Muscle of leg (tissue), 3 donors: ENCODE measurements at regions not wholly inside any gene's neighbourhood (a gene's known extent, or its start where the extent isn't known, plus 50 kb on each side); places are given as distances from the start of the nearest gene placed in this dataset.

Source experiments
- DNase-seq: peaks from one replicate; pipeline ENCODE4 v3.0.0; 2013
- H3K27ac ChIP-seq: one replicate; pipeline ENCODE4 v1.5.1; 2013; ENCODE audit warnings: mild to moderate bottlenecking, low read length, control low read depth
- H3K27me3 ChIP-seq: one replicate; pipeline ENCODE4 v1.6.1; 2013; ENCODE audit warnings: low read length; ENCODE audit not compliant: control insufficient read depth, insufficient read depth
- H3K36me3 ChIP-seq: one replicate; pipeline ENCODE4 v1.6.1; 2013; ENCODE audit warnings: low read length; ENCODE audit not compliant: control insufficient read depth, insufficient read depth
- H3K4me1 ChIP-seq: one replicate; pipeline ENCODE4 v1.6.1; 2013; ENCODE audit warnings: low read length; ENCODE audit not compliant: control insufficient read depth, insufficient read depth
- H3K4me3 ChIP-seq: one replicate; pipeline ENCODE4 v1.5.1; 2013; ENCODE audit warnings: low read length, control low read depth
- H3K9me3 ChIP-seq: replicated peaks from 2 replicates; pipeline ENCODE4 v1.6.1; 2013; ENCODE audit warnings: low read depth, low read length; ENCODE audit not compliant: control insufficient read depth
- WGBS: methylation state at CpG from one replicate; pipeline ENCODE4 v1.1.5; 2013; ENCODE audit warnings: missing lambda C conversion rate; ENCODE audit not compliant: insufficient coverage; 5-methylcytosine and 5-hydroxymethylcytosine counted together

DNA sequence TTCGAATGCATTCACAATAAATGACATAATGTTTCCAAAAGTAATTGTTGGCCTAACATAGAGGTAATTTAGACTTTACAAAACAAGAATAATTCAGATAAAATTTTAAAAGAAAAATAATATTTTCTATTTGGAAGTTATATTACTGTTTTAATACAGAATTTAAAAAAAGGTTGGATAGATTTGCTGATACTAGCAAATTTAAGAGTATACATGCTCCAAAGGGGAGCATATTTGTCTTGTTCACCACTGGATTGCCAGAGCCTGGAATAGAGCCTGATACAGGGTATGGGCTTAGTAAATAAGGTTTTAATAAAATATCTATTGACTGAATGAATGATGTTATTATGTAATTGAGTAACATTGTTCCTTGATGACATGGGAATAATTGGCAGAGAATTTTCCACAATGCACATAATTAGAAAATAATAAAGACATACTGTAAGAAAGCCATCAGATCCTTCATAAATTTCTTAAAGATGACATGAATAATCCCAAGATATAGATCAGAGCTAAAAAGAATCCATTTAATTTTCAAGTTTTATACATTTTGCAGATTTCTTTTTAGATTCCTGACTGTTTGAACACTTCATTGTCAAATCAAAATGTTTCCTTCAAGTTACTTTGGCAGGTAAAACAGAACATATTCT, 305.3 kb downstream of the SLC6A15 start:
- Histone ChIP-seq H3K27me3 (no peaks in the 10 kb centered on the region), H3K4me1 (no peaks in the 10 kb centered on the region), H3K36me3 (no peaks in the 10 kb centered on the region), H3K27ac (no peak overlapping the region), H3K4me3 (no peak overlapping the region), H3K9me3 (no peaks in the 10 kb centered on the region)
- DNase-seq, result peak; percentile 70
- no CpG with 5 or more reads among the region's 1 CpG for WGBS

DNA sequence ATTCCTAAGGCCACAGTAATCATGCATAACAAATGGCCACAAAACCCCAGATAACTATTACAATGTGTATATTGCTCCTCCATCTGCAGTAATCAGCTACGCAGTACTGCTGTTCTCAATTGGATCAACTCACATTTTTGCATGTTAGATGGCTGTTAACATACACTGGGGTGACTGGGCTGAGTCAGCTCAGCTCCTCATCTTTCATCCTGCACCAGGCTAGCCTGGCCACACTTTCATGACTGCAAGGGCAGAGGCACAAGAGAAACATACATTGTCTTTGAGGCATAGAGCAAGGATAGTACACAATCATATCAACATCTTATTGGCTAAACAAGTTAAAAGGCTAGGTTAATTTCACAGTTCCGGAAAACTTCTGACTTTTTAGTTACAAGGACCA, 306.6 kb downstream of the SLC6A15 start:
- H3K27me3 ChIP-seq, result no peaks in the 10 kb centered on the region
- H3K9me3 ChIP-seq, result no peaks in the 10 kb centered on the region
- H3K4me1 ChIP-seq, result no peaks in the 10 kb centered on the region
- H3K27ac ChIP-seq, result no peak overlapping the region
- no peak for DNase-seq
- no peaks in the 10 kb centered on the region for H3K36me3 ChIP-seq
- WGBS, result 100% methylated on average over 1 of the region's 2 CpGs
- no peak overlapping the region for H3K4me3 ChIP-seq

DNA sequence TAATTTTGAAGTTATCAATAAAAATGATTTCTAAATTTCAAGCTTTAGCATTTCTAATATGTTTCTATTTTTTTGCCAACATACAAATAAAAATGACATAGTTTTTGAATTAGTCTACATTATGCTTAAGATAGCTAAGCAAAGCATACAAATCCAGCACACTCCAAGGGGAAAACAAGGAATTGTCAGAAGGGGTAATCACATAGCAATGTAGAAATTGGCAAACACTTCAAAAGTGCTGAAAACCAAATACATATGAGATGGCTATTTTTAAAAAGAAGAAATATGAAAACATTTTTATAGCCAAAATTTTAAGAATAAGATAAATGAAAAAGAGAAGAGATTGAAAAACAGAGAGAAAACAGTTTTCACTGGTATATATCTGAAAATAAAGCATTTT, 308.0 kb downstream of the SLC6A15 start:
- Histone ChIP-seq H3K27ac (no peak overlapping the region), H3K36me3 (no peaks in the 10 kb centered on the region), H3K4me3 (no peak overlapping the region), H3K9me3 (no peaks in the 10 kb centered on the region), H3K27me3 (no peaks in the 10 kb centered on the region), H3K4me1 (no peaks in the 10 kb centered on the region)
- DNase-seq, result peak; percentile 92

DNA sequence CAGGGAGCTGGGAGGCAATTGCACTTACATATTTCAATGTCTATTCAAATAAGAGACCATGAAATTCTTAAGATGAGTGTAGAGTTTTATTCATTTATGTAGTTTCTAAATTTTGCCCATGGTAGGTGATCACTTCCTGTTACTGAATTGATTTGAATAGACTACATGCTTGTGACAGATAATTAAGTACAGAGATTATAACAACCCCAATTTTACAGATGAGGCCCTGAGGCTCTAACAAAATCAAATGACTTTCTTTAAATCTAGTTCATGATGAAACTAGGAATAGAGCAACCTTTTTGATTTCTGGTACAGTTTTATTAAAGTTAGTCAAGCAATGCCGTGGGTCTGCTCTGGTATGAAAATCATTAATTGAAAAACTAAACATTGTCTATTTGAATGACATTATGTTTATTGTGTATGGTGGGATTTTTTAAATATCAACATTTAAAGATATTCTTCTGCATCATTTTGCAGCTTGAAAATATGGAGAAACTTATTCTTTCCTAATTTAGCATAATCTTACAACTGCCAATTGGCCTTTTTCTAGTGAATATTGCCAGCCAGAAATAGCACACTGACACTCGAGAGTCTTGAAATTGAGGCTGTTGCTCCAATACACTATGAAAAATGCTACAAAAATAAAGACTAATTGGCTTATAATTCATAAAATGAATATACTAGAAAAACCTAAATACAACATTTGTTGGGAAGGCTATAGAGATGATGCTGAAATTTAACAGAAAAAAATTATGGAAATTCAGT, 308.9 kb downstream of the SLC6A15 start:
- WGBS, result no CpG with 5 or more reads among the region's 2 CpGs
- DNase-seq, result peak; percentile 57
- Histone ChIP-seq H3K4me1 (no peaks in the 10 kb centered on the region), H3K9me3 (no peaks in the 10 kb centered on the region), H3K27ac (no peak overlapping the region), H3K36me3 (no peaks in the 10 kb centered on the region), H3K27me3 (no peaks in the 10 kb centered on the region), H3K4me3 (no peak overlapping the region)

DNA sequence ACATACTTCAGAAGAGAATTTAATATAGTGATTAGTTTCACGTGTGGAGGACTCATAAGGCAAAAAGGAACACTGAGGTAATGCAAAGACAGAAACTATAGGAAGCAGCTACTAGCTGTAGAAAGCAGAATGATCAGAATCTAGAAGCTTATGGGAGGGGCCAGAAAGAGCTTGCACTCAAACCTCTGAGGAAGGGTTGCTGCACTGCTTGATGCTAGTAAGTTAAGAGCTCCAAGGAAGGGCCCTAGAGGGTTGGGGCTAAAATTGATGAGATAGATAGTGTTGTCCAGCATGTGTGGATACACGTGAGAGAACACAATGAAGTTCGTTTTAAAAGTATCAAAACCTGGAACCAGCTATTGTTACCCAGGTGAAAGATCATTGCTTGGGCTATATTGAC, 311.1 kb downstream of the SLC6A15 start:
- Histone ChIP-seq H3K4me3 (no peak overlapping the region), H3K9me3 (no peaks in the 10 kb centered on the region), H3K27me3 (no peaks in the 10 kb centered on the region), H3K27ac (no peak overlapping the region), H3K36me3 (no peaks in the 10 kb centered on the region), H3K4me1 (no peaks in the 10 kb centered on the region)
- DNase-seq, result no peak
- WGBS, result 69% methylated on average over 3 of the region's 3 CpGs

DNA sequence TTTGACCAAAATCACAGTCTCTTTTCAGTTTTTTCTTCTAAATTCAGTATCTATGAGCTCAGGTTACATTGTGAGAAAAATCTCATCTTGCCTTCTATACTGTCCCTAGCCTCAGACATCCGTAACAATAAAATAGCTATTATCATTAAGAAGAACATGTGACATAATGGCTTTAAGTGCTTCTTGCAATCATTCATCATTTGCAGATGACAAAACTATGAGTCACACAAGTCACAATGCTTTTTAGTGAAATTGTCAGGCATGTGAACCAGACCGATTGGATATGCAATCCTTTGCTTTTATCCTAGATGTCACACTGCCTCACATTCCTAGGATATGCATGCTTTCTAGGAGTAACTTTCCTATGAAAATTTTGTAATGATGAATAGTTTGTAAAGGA, 313.1 kb downstream of the SLC6A15 start:
- no peaks in the 10 kb centered on the region for H3K4me1 ChIP-seq
- whole genome bisulfite sequencing, result no CpG with 5 or more reads among the region's 2 CpGs
- no peaks in the 10 kb centered on the region for H3K36me3 ChIP-seq
- no peak overlapping the region for H3K4me3 ChIP-seq
- H3K9me3 ChIP-seq, result no peaks in the 10 kb centered on the region
- H3K27me3 ChIP-seq, result no peaks in the 10 kb centered on the region
- DNase-seq, result no peak
- H3K27ac ChIP-seq, result no peak overlapping the region

DNA sequence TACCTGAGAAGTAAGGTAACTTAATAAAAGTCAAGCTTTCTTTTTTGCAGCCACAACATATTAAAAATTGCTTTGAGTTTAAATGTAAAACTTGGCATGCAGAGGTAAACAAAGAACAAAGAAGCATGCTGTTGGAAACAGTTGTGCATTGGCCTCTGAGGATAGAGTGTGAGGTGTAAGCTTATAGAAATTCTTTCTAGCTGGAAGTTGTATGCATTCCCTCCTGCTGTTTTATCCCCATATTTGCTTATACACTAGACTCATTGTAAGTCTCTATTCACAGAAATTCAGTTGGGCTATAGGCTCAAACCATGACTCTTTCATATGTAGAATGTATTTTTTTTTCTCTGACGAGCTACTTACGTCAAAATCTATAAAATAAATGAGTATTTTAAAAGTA, 316.3 kb downstream of the SLC6A15 start:
- Histone ChIP-seq H3K4me3 (no peak overlapping the region), H3K27me3 (no peaks in the 10 kb centered on the region), H3K27ac (no peak overlapping the region), H3K4me1 (no peaks in the 10 kb centered on the region), H3K36me3 (no peaks in the 10 kb centered on the region), H3K9me3 (no peaks in the 10 kb centered on the region)
- no peak for DNase-seq
- WGBS, result no CpG with 5 or more reads among the region's 2 CpGs

DNA sequence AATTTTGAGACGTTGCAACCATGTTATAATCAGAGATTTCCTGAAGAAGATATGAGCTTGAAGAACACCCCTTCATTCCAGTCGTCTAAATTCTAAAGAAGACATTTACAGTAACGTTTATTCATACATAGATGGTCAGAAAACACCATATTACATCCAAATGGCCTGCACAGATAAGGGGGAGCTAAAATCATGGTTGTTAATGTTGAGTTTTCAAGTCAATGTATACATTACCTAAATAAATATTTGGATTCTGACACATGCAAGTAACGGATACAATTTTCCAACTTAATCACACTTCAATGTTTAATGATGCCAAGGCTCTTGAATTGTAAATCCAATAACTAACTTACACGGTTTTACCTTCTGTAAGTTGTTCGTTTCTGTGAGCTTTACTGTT, 318.4 kb downstream of the SLC6A15 start:
- Histone ChIP-seq H3K4me3 (no peak overlapping the region), H3K4me1 (no peaks in the 10 kb centered on the region), H3K27me3 (no peaks in the 10 kb centered on the region), H3K9me3 (no peaks in the 10 kb centered on the region), H3K27ac (no peak overlapping the region), H3K36me3 (no peaks in the 10 kb centered on the region)
- WGBS, result no CpG with 5 or more reads among the region's 6 CpGs
- DNase-seq, result no peak

DNA sequence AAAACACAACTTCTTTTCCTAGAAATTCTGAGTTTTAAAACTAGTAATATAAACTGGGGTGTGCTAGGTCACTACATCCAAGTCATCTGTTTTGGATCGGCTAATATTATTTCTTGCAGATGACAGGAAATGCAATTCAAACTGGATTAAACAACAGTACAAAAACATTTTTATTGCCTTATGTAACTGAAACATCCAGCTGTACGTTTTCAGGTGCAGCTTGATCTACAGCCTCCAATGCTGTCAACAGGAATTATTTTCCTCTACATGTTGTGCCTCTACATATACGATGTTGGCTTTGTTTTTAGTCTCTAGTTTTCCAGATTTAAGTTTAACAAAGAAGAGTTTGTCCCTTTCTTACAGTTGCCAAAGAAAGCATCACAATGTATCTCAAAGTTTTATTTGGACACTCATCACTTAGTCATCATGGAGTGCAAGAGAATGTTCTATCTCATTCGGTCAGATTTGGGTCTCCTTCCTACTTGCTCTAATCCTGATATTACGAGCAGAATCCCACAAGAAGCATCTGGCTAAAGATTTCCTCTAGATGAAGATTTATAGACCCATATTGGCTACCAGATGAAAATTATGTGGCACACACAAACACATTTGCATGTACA, 326.7 kb downstream of the SLC6A15 start:
- Histone ChIP-seq H3K27me3 (no peaks in the 10 kb centered on the region), H3K4me3 (no peak overlapping the region), H3K4me1 (no peaks in the 10 kb centered on the region), H3K36me3 (no peaks in the 10 kb centered on the region), H3K9me3 (no peaks in the 10 kb centered on the region), H3K27ac (peak overlapping the region; percentile 66)
- DNase-seq, result peak; percentile 94
- WGBS, result no CpG with 5 or more reads among the region's 5 CpGs

DNA sequence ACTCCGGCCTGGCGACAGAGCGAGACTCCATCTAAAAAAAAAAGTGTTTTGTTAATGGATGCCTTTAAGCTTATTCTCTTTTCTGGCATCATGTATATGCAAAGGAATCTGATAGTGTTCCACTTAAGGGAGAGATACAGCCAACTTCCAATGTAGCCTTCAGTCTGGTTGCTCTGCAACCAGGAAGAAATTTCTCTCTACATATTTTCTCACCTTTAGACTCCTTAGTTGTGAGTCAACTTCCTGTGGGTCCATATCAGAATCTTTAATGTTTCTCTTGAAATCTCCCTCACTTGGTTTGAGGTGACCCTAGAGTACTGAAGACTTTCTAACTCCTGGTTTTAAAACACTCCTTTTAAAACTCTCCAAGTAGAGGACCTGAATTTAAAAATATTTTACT, 340.4 kb downstream of the SLC6A15 start:
- DNase-seq, result no peak
- 67% methylated on average over 3 of the region's 3 CpGs for WGBS

More for the DNA sequence above, 340.4 kb downstream of the SLC6A15 start:
- Histone ChIP-seq H3K27ac (no peak overlapping the region), H3K9me3 (peaks cover 10% of the 10 kb centered on the region), H3K36me3 (no peaks in the 10 kb centered on the region), H3K4me1 (no peaks in the 10 kb centered on the region), H3K4me3 (no peak overlapping the region), H3K27me3 (no peaks in the 10 kb centered on the region)
